ENCODE measurements at regions not wholly inside any gene's neighbourhood (a gene's known extent, or its start where the extent isn't known, plus 50 kb on each side); places are given as distances from the start of the nearest gene placed in this dataset.

DNA sequence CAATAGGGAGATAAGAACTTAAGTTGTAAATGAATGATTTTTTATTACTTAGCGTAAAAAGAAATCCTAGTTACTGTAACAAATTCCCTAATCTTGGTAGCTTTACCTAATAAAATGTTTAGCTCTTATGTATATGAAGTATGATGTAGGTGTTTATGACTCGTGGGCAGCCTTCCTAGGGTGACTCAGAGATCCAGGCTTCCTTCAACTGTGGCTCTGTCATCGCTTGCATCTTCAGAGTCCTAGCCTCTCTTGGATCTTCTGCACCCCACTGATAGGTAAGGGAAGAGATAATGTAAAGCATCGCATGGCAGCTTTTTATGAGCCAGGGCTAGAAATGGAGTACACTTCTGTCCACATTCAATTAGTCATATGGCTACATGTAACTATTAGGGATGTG is 165.6 kb upstream of the GLRA2 start:
- whole genome bisulfite sequencing, 2 donors: 63 to 69% methylated on average over 4 of the region's 4 CpGs
- no peaks in the 10 kb centered on the region for H3K27me3 ChIP-seq
- no peak overlapping the region for H3K4me3 ChIP-seq
- TF ChIP-seq POLR2AphosphoS5 (IDR thresholded peaks at IDR 0.05) (no peak), CTCF (IDR thresholded peaks at IDR 0.05) (no peak), EP300 (IDR thresholded peaks at IDR 0.05) (no peak), POLR2A (IDR thresholded peaks at IDR 0.05) (no peak)
- no peaks in the 10 kb centered on the region for H3K36me3 ChIP-seq
- H3K9me3 ChIP-seq: no peaks in the 10 kb centered on the region
- H3K4me1 ChIP-seq: no peaks in the 10 kb centered on the region
- DNase-seq: no peak
- H3K27ac ChIP-seq: peak overlapping the region in 1 of 4 donors; percentile 22
- intact Hi-C loops (cut with DNase I): no loop called here

GRCh38 chrX:14362721-14363120 is 166.6 kb upstream of the GLRA2 start:
- 78 to 87% methylated on average over 1 of the region's 1 CpG for WGBS, 2 donors

GRCh38 chrX:14361435-14361834 is 167.9 kb upstream of the GLRA2 start:
- H3K4me3 ChIP-seq: no peak overlapping the region
- WGBS, 2 donors: 57 to 81% methylated on average over 2 of the region's 2 CpGs
- H3K4me1 ChIP-seq: no peaks in the 10 kb centered on the region
- no peak overlapping the region for H3K27ac ChIP-seq
- TF ChIP-seq POLR2A (IDR thresholded peaks at IDR 0.05): no peak
- no peak for TF ChIP-seq CTCF (IDR thresholded peaks at IDR 0.05)
- no peak for TF ChIP-seq EP300 (IDR thresholded peaks at IDR 0.05)
- no peak for TF ChIP-seq POLR2AphosphoS5 (IDR thresholded peaks at IDR 0.05)
- intact Hi-C loops (cut with DNase I): no loop called here
- no peaks in the 10 kb centered on the region for H3K36me3 ChIP-seq
- H3K9me3 ChIP-seq: no peaks in the 10 kb centered on the region
- H3K27me3 ChIP-seq: no peaks in the 10 kb centered on the region
- no peak for DNase-seq

More at GRCh38 chrX:14362721-14363120, 166.6 kb upstream of the GLRA2 start:
- Histone ChIP-seq H3K9me3 (no peaks in the 10 kb centered on the region), H3K4me3 (no peak overlapping the region), H3K27ac (peak overlapping the region in 1 of 4 donors; percentile 22), H3K36me3 (no peaks in the 10 kb centered on the region), H3K4me1 (no peaks in the 10 kb centered on the region), H3K27me3 (no peaks in the 10 kb centered on the region)
- intact Hi-C loops (cut with DNase I): no loop called here
- TF ChIP-seq POLR2A (IDR thresholded peaks at IDR 0.05): no peak
- TF ChIP-seq EP300 (IDR thresholded peaks at IDR 0.05): no peak
- DNase-seq: no peak

DNA sequence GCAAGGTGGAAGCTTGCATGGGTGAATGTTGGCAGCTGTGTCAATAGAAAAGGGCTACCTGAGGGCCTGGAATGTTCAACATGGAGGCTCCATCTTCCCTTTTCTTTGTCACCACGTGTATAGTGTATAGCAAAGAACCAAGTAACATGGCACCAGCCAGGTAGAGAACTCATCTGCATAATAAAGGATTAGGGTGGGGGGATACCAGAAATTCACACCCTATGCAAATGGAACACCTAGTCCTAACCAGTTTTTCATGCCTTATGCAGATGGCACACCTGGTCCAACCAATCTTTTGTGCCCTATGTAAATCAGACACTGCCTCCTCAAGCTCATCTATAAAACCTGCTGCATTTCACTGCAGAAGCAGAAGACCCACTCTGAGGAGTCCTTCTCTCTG is 169.6 kb upstream of the GLRA2 start:
- Histone ChIP-seq H3K36me3 (no peaks in the 10 kb centered on the region), H3K27me3 (no peaks in the 10 kb centered on the region), H3K4me1 (no peaks in the 10 kb centered on the region), H3K27ac (no peak overlapping the region), H3K9me3 (no peaks in the 10 kb centered on the region), H3K4me3 (no peak overlapping the region)
- TF ChIP-seq EP300 (IDR thresholded peaks at IDR 0.05) (no peak), POLR2A (IDR thresholded peaks at IDR 0.05) (no peak), CTCF (IDR thresholded peaks at IDR 0.05) (no peak), POLR2AphosphoS5 (IDR thresholded peaks at IDR 0.05) (no peak)
- intact Hi-C loops (cut with DNase I): no loop called here
- DNase-seq: no peak
- 7 to 38% methylated on average over 1 of the region's 1 CpG for WGBS, 2 donors

DNA sequence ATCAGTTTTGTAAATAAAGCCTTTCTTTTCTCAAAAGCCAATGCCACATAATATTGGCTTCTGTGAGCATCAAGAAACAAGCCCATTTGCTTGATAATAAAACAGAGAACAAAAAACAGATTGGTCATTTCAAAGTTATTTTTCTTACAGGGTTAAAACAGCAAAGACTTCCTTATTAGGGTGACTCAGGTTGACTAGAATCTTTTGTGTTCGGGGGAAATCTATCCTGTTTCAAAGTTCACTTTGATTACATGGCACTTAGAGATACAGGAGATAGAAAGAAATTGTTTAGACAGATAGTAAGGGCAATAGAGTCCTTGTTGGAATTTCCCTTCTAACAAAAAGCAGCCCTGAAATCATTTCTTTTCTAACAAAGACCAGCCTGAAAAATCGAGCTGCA is 170.0 kb upstream of the GLRA2 start:
- no peak for DNase-seq
- no peaks in the 10 kb centered on the region for H3K4me1 ChIP-seq
- no peaks in the 10 kb centered on the region for H3K9me3 ChIP-seq
- 5 to 29% methylated on average over 2 of the region's 2 CpGs for WGBS, 2 donors
- intact Hi-C loops (cut with DNase I): no loop called here
- no peak overlapping the region for H3K27ac ChIP-seq
- TF ChIP-seq POLR2AphosphoS5 (IDR thresholded peaks at IDR 0.05) (no peak), EP300 (IDR thresholded peaks at IDR 0.05) (no peak)
- no peaks in the 10 kb centered on the region for H3K36me3 ChIP-seq
- no peaks in the 10 kb centered on the region for H3K27me3 ChIP-seq
- no peak overlapping the region for H3K4me3 ChIP-seq

- intact Hi-C loops (cut with DNase I): no loop called here
- no peak for TF ChIP-seq EP300 (IDR thresholded peaks at IDR 0.05)
- no peak for TF ChIP-seq POLR2AphosphoS5 (IDR thresholded peaks at IDR 0.05)
- TF ChIP-seq CTCF (IDR thresholded peaks at IDR 0.05): no peak
- TF ChIP-seq POLR2A (IDR thresholded peaks at IDR 0.05): no peak
- Histone ChIP-seq H3K9me3 (no peaks in the 10 kb centered on the region), H3K4me1 (no peaks in the 10 kb centered on the region), H3K27me3 (no peaks in the 10 kb centered on the region), H3K27ac (no peak overlapping the region), H3K4me3 (no peak overlapping the region), H3K36me3 (no peaks in the 10 kb centered on the region)
- DNase-seq: no peak
Measured at GRCh38 chrX:14357314-14357713, 172.0 kb upstream of the GLRA2 start.
